ENCODE measurements at regions not wholly inside any gene's neighbourhood (a gene's known extent, or its start where the extent isn't known, plus 50 kb on each side); places are given as distances from the start of the nearest gene placed in this dataset.

DNA sequence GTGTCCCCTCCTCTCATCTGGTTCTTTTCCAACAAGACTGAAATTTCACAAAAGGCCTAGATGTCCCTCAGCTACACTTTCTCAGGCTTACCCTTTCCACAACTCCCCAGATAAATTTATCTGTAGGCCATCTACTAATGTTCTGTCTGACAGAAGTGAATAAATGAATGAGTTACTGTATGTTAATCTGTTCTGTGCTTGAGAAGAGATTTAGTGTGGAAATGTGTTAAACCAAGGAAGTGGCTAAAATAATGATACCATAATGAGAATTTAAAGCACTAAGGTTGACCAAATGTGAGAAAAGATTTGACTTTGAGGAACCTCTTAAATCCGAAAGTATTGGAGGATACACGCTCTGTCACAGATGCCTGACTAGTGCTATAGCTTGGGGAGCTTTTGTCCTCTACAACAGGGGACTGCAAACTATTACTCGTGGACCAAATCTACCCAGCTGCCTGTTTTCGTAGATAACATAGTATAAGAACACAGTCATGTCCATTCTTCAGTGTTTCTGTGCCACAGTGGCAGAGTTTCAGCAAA lies 74.8 kb upstream of the P2RY1 start:
- TF ChIP-seq, protein P1, sequence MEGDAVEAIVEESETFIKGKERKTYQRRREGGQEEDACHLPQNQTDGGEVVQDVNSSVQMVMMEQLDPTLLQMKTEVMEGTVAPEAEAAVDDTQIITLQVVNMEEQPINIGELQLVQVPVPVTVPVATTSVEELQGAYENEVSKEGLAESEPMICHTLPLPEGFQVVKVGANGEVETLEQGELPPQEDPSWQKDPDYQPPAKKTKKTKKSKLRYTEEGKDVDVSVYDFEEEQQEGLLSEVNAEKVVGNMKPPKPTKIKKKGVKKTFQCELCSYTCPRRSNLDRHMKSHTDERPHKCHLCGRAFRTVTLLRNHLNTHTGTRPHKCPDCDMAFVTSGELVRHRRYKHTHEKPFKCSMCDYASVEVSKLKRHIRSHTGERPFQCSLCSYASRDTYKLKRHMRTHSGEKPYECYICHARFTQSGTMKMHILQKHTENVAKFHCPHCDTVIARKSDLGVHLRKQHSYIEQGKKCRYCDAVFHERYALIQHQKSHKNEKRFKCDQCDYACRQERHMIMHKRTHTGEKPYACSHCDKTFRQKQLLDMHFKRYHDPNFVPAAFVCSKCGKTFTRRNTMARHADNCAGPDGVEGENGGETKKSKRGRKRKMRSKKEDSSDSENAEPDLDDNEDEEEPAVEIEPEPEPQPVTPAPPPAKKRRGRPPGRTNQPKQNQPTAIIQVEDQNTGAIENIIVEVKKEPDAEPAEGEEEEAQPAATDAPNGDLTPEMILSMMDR (IDR thresholded peaks at IDR 0.05; ENCODE audit: insufficient read depth, low read length) = no peak
- TF ChIP-seq GABPA (IDR thresholded peaks at IDR 0.05; ENCODE audit: low read depth) = no peak
